ENCODE measurements at regions not wholly inside any gene's neighbourhood (a gene's known extent, or its start where the extent isn't known, plus 50 kb on each side); places are given as distances from the start of the nearest gene placed in this dataset.

- no peak for TF ChIP-seq CTCF (IDR thresholded peaks at IDR 0.05)
- no peak for TF ChIP-seq POLR2A (IDR thresholded peaks at IDR 0.05)
Measured at GRCh38 chr1:37299216-37299615, 175.2 kb upstream of the ZC3H12A start.
